Body of pancreas (tissue), 4 donors: ENCODE measurements at regions not wholly inside any gene's neighbourhood (a gene's known extent, or its start where the extent isn't known, plus 50 kb on each side); places are given as distances from the start of the nearest gene placed in this dataset.
"Not testable (repeated sequence)": the region's sequence is repeated elsewhere in the genome, so short reads cannot be mapped to it uniquely, and the experiment has no call there.

Experiments
- CTCF ChIP-seq, 7 experiments: fragments of 450-650 bp in 4 of 7; fragments of 200-600 bp in 3 of 7; sonication (generic) in 3 of 7; IDR thresholded peaks; one replicate each; pipeline ENCODE4 v1.5.1; 2016 to 2019; ENCODE audit warnings: antibody characterized with exemption in 7 of 7
- POLR2A ChIP-seq, 3 donors: fragments of 450-650 bp; IDR thresholded peaks; one replicate each; pipeline ENCODE4 v1.6.1; 2016; ENCODE audit warnings: antibody characterized with exemption in 3 of 3, mild to moderate bottlenecking in 2 of 3

- TF ChIP-seq POLR2A, CTCF (IDR thresholded peaks at IDR 0.05): not testable (repeated sequence)
These were observed 1379.1 kb downstream of the RAPGEF2 start for GRCh38 chr4:160481696-160482690.
